H9 (cell line): ENCODE measurements at regions not wholly inside any gene's neighbourhood (a gene's known extent, or its start where the extent isn't known, plus 50 kb on each side); places are given as distances from the start of the nearest gene placed in this dataset.

ENCODE experiments used
- DNase-seq: peaks from one replicate; pipeline ENCODE4 v3.0.0-alpha.2; 2017
- H2AFZ ChIP-seq: one replicate; pipeline ENCODE4 v1.6.1; 2013; ENCODE audit warnings: mild to moderate bottlenecking, low read length, control low read depth, moderate library complexity
- H2AK5ac ChIP-seq: 2 replicates; pipeline ENCODE4 v1.6.1; 2013; ENCODE audit warnings: low read length, control low read depth, mixed read lengths; ENCODE audit not compliant: insufficient read length
- H2BK120ac ChIP-seq: one replicate; pipeline ENCODE4 v1.6.1; 2013; ENCODE audit warnings: low read depth, mild to moderate bottlenecking, low read length, control low read depth, inconsistent platforms; ENCODE audit not compliant: poor library complexity, severe bottlenecking
- H2BK12ac ChIP-seq: 2 replicates; pipeline ENCODE4 v1.6.1; 2013; ENCODE audit warnings: low read length, control low read depth, mixed read lengths, low read depth; ENCODE audit not compliant: insufficient read length
- H2BK15ac ChIP-seq: 2 replicates; pipeline ENCODE4 v1.6.1; 2013; ENCODE audit warnings: low read depth, low read length, control low read depth
- H2BK20ac ChIP-seq: one replicate; pipeline ENCODE4 v1.6.1; 2013; ENCODE audit warnings: low read depth, mild to moderate bottlenecking, low read length, control low read depth, inconsistent platforms; ENCODE audit not compliant: poor library complexity, severe bottlenecking
- H2BK5ac ChIP-seq: 2 replicates; pipeline ENCODE4 v1.6.1; 2013; ENCODE audit warnings: low read length, control low read depth, mixed read lengths; ENCODE audit not compliant: insufficient read length
- H3K14ac ChIP-seq: 2 replicates; pipeline ENCODE4 v1.6.1; 2013; ENCODE audit warnings: low read length, control low read depth; ENCODE audit not compliant: insufficient read depth
- H3K18ac ChIP-seq: 2 replicates; pipeline ENCODE4 v1.6.1; 2013; ENCODE audit warnings: low read depth, mild to moderate bottlenecking, mixed read lengths, low read length, control low read depth; ENCODE audit not compliant: insufficient read length
- H3K23ac ChIP-seq: 2 replicates; pipeline ENCODE4 v1.6.1; 2013; ENCODE audit warnings: low read length, control low read depth, mixed read lengths, low read depth; ENCODE audit not compliant: insufficient read length
- H3K23me2 ChIP-seq: 2 replicates; pipeline ENCODE4 v1.6.1; 2013; ENCODE audit warnings: low read depth, mild to moderate bottlenecking, mixed read lengths, low read length, control low read depth; ENCODE audit not compliant: insufficient read length, poor library complexity, severe bottlenecking
- H3K27ac ChIP-seq: 2 replicates; pipeline ENCODE4 v1.5.1; 2013; ENCODE audit warnings: low read length, control low read depth, mixed read lengths, low read depth; ENCODE audit not compliant: insufficient read length
- H3K27me3 ChIP-seq: 2 replicates; pipeline ENCODE4 v1.6.1; 2013; ENCODE audit warnings: low read length, control low read depth, inconsistent platforms; ENCODE audit not compliant: insufficient read depth
- H3K4ac ChIP-seq: 2 replicates; pipeline ENCODE4 v1.6.1; 2013; ENCODE audit warnings: low read depth, mild to moderate bottlenecking, control low read depth, inconsistent platforms, low read length, moderate library complexity
- H3K4me1 ChIP-seq: 2 replicates; pipeline ENCODE4 v1.6.1; 2013; ENCODE audit warnings: low read length, control low read depth, inconsistent platforms; ENCODE audit not compliant: insufficient read depth
- H3K4me2 ChIP-seq: 2 replicates; pipeline ENCODE4 v1.6.1; 2013; ENCODE audit warnings: low read length, control low read depth, mixed read lengths; ENCODE audit not compliant: insufficient read length, insufficient read depth
- H3K56ac ChIP-seq: 2 replicates; pipeline ENCODE4 v1.6.1; 2013; ENCODE audit warnings: low read depth, mild to moderate bottlenecking, mixed read lengths, low read length, control low read depth; ENCODE audit not compliant: insufficient read length
- H3K79me1 ChIP-seq: 2 replicates; pipeline ENCODE4 v1.6.1; 2013; ENCODE audit warnings: low read depth, mild to moderate bottlenecking, moderate library complexity, low read length, control low read depth, inconsistent platforms; ENCODE audit not compliant: insufficient read depth, poor library complexity, severe bottlenecking
- H3K79me2 ChIP-seq: 2 replicates; pipeline ENCODE4 v1.6.1; 2013; ENCODE audit warnings: low read length, control low read depth, inconsistent platforms; ENCODE audit not compliant: insufficient read depth
- H3K9ac ChIP-seq: 2 replicates; pipeline ENCODE4 v1.6.1; 2013; ENCODE audit warnings: low read length, control low read depth, mixed read lengths; ENCODE audit not compliant: insufficient read length; ENCODE audit errors: extremely low read depth
- H3K9me3 ChIP-seq: one replicate; pipeline ENCODE4 v1.6.1; 2013; ENCODE audit warnings: low read depth, low read length, inconsistent platforms; ENCODE audit not compliant: control insufficient read depth
- H3T11ph ChIP-seq: one replicate; pipeline ENCODE4 v1.6.1; 2013; ENCODE audit warnings: mild to moderate bottlenecking, low read length, control low read depth, inconsistent platforms
- H4K20me1 ChIP-seq: one replicate; pipeline ENCODE4 v1.6.1; 2013; ENCODE audit not compliant: control insufficient read depth, insufficient read length, insufficient read depth
- H4K5ac ChIP-seq: 2 replicates; pipeline ENCODE4 v1.6.1; 2013; ENCODE audit warnings: low read depth, mild to moderate bottlenecking, mixed read lengths, low read length, control low read depth; ENCODE audit not compliant: insufficient read length
- H4K8ac ChIP-seq: replicated peaks from 2 replicates; pipeline ENCODE4 v1.6.1; 2013; ENCODE audit warnings: low read length, control low read depth, mixed read lengths, low read depth; ENCODE audit not compliant: insufficient read length
- H4K91ac ChIP-seq: 2 replicates; pipeline ENCODE4 v1.6.1; 2013; ENCODE audit warnings: low read depth, mild to moderate bottlenecking, moderate library complexity, mixed read lengths, low read length, control low read depth; ENCODE audit not compliant: insufficient read length
- H3K27ac Mint-ChIP-seq, 3 experiments: 2 replicates in 2 of 3; 3 replicates in 1 of 3; pipeline ENCODE4 v1.8.0; 2020 to 2021; ENCODE audit warnings: mixed read lengths in 3 of 3, mild to moderate bottlenecking in 1 of 3, moderate library complexity in 1 of 3
- H3K27me3 Mint-ChIP-seq: 2 replicates; pipeline ENCODE4 v1.8.0; 2021; ENCODE audit warnings: low read depth, mild to moderate bottlenecking, moderate library complexity, mixed read lengths
- H3K36me3 Mint-ChIP-seq, 3 experiments: 2 replicates in 2 of 3; 3 replicates in 1 of 3; pipeline ENCODE4 v1.8.0; 2020 to 2021; ENCODE audit warnings: low read depth in 3 of 3, mixed read lengths in 3 of 3; ENCODE audit not compliant: insufficient read depth in 1 of 3
- H3K4me1 Mint-ChIP-seq, 2 experiments: 2 replicates each; pipeline ENCODE4 v1.8.0; 2020; ENCODE audit warnings: mixed read lengths in 2 of 2
- H3K4me3 Mint-ChIP-seq, 2 experiments: 2 replicates in 1 of 2; 3 replicates in 1 of 2; pipeline ENCODE4 v1.8.0; 2020 to 2021; ENCODE audit warnings: mild to moderate bottlenecking in 2 of 2, mixed read lengths in 2 of 2, moderate library complexity in 1 of 2
- H3K9me3 Mint-ChIP-seq, 2 experiments: 2 replicates in 1 of 2; 3 replicates in 1 of 2; pipeline ENCODE4 v1.8.0; 2020; ENCODE audit warnings: mild to moderate bottlenecking in 2 of 2, mixed read lengths in 2 of 2, moderate library complexity in 1 of 2
- CTCF ChIP-seq: fragments of 200-600 bp; sonication (generic); conservative IDR thresholded peaks from 3 replicates; pipeline ENCODE4 v1.8.0; 2021; ENCODE audit warnings: antibody characterized with exemption, mild to moderate bottlenecking
- WGBS: extraction: QIAGEN DNeasy Blood & Tissue Kit; methylation state at CpG from one replicate; pipeline ENCODE4 v1.1.7; 2013; ENCODE audit warnings: missing lambda C conversion rate, low lambda C conversion rate, mixed read lengths; ENCODE audit not compliant: insufficient read length; ENCODE audit errors: extremely low coverage; 5-methylcytosine and 5-hydroxymethylcytosine counted together

DNA sequence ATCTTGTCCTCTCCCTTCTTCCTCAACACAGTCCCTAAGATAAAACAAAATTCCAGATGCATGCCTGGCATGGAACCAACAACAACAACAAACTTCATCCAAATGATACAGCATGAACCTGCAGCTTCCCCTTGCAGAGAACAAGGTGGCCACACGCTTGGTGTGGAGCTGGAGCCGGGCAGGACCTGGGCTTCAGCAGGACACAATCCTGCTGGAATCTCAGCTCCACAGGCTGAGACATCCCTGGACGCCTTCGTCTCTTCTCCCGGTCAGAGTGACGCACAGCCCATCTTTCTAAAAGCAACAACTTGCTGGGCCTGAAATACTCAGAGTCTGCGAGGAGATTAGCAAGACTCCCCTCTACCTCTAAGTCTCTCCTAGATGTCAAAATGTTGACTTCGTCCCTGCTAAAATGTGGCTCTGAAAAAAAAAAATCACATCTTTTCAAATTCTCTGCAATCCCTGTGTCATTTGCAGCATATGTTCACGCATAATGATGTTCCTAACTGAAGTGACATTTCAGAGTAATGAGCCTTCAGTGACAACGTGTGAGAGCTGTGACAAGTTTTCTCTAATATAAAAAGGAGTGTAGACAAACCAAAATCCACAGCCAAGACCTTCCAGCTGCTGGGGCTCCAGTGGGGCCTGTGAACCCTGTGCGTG lies 1232.3 kb downstream of the TBC1D22A start:
- H3K14ac ChIP-seq, result no peak overlapping the region
- WGBS, result no CpG with 5 or more reads among the region's 11 CpGs
- H3K27ac ChIP-seq, result no peak overlapping the region
- no peak overlapping the region for H3K4me3 Mint-ChIP-seq
- no peaks in the 10 kb centered on the region; the same call in 1 of the 2 replicates for H3K4me1 ChIP-seq
- H3K56ac ChIP-seq, result no peak overlapping the region
- H3K18ac ChIP-seq, result no peak overlapping the region
- no peak overlapping the region for H4K91ac ChIP-seq
- no peaks in the 10 kb centered on the region for H3K23me2 ChIP-seq
- peaks cover 2% of the 10 kb centered on the region for H3K27me3 Mint-ChIP-seq
- H4K8ac ChIP-seq, result no peak overlapping the region
- H2BK120ac ChIP-seq, result no peak overlapping the region
- H3K27ac Mint-ChIP-seq, result no peak overlapping the region
- DNase-seq, result no peak
- peaks cover 1 to 58% of the 10 kb centered on the region in 2 experiments; a peak in 3 of 5 replicates for H3K9me3 Mint-ChIP-seq
- no peak for TF ChIP-seq CTCF
- H3K23ac ChIP-seq, result no peak overlapping the region
- no peak overlapping the region for H3T11ph ChIP-seq
- H3K79me1 ChIP-seq, result no peaks in the 10 kb centered on the region
- no peak overlapping the region for H3K4ac ChIP-seq
- no peaks in the 10 kb centered on the region for H3K27me3 ChIP-seq
- no peaks in the 10 kb centered on the region for H4K20me1 ChIP-seq
- peaks cover 3 to 7% of the 10 kb centered on the region in 2 experiments; a peak in 3 of 4 replicates for H3K4me1 Mint-ChIP-seq
- no peak overlapping the region for H4K5ac ChIP-seq
- no peaks in the 10 kb centered on the region for H3K79me2 ChIP-seq
- no peak overlapping the region for H2BK12ac ChIP-seq
- H2BK15ac ChIP-seq, result no peak overlapping the region
- H3K4me2 ChIP-seq, result no peak overlapping the region
- no peak overlapping the region for H2BK20ac ChIP-seq
- no peaks in the 10 kb centered on the region for H3K9me3 ChIP-seq
- no peak overlapping the region for H2AK5ac ChIP-seq
- peaks cover 0 to 2% (median 0%) of the 10 kb centered on the region in 3 experiments; a peak in 1 of 7 replicates for H3K36me3 Mint-ChIP-seq
- H2AFZ ChIP-seq, result no peak overlapping the region
- no peak overlapping the region for H3K9ac ChIP-seq
- no peak overlapping the region for H2BK5ac ChIP-seq
